Lung (tissue), 11 donors: ENCODE measurements at regions not wholly inside any gene's neighbourhood (a gene's known extent, or its start where the extent isn't known, plus 50 kb on each side); places are given as distances from the start of the nearest gene placed in this dataset.

Source experiments
- ATAC-seq: fragments of 200-7000 bp; cut with Tn5 transposase; one replicate; pipeline ENCODE4 v1.9.1; 2020; ENCODE audit warnings: moderate number of reproducible peaks; ENCODE audit not compliant: insufficient read depth, low FRiP score
- DNase-seq, 3 donors: peaks; one replicate each; pipeline ENCODE4 v3.0.0-alpha.2; 2013 to 2017
- H3K27ac ChIP-seq, 2 donors: one replicate each; pipeline ENCODE4 v1.5.1; 2013; ENCODE audit warnings: mild to moderate bottlenecking in 2 of 2, moderate library complexity in 2 of 2, control low read depth in 1 of 2, inconsistent platforms in 1 of 2, low read depth in 1 of 2, low read length in 1 of 2
- H3K27me3 ChIP-seq, 3 donors: one replicate each; pipeline ENCODE4 v1.5.1; 2013; ENCODE audit warnings: low read length in 2 of 3; ENCODE audit not compliant: control insufficient read depth in 3 of 3, insufficient read depth in 3 of 3
- H3K36me3 ChIP-seq, 4 donors: one replicate each; pipeline ENCODE4 v1.5.1; 2013; ENCODE audit warnings: low read length in 4 of 4, mild to moderate bottlenecking in 1 of 4, moderate library complexity in 1 of 4; ENCODE audit not compliant: control insufficient read depth in 4 of 4, insufficient read depth in 4 of 4
- H3K4me1 ChIP-seq, 5 donors: one replicate each; pipeline ENCODE4 v1.5.1; 2013; ENCODE audit warnings: low read length in 5 of 5, mild to moderate bottlenecking in 2 of 5, moderate library complexity in 1 of 5; ENCODE audit not compliant: control insufficient read depth in 5 of 5, insufficient read depth in 5 of 5
- H3K4me3 ChIP-seq: one replicate; pipeline ENCODE4 v1.5.1; 2013; ENCODE audit warnings: mild to moderate bottlenecking, control low read depth, moderate library complexity
- H3K9ac ChIP-seq, 2 donors: one replicate each; pipeline ENCODE4 v1.5.1; 2013; ENCODE audit warnings: low read length in 2 of 2, control low read depth in 1 of 2; ENCODE audit not compliant: insufficient read depth in 1 of 2
- H3K9me3 ChIP-seq, 4 donors: one replicate each; pipeline ENCODE4 v1.5.1; 2013; ENCODE audit warnings: low read length in 3 of 4, mild to moderate bottlenecking in 1 of 4, moderate library complexity in 1 of 4; ENCODE audit not compliant: control insufficient read depth in 4 of 4, insufficient read depth in 3 of 4
- WGBS, 2 donors: extraction: QIAGEN DNeasy Blood & Tissue Kit; methylation state at CpG; one replicate each; pipeline ENCODE4 v1.1.7; 2013; 5-methylcytosine and 5-hydroxymethylcytosine counted together
- TF ChIP-seq, protein P1 (sequence below): IDR thresholded peaks from 2 replicates; pipeline ENCODE4 v1.5.1; 2012; ENCODE audit warnings: mild to moderate bottlenecking; ENCODE audit errors: control extremely low read depth, extremely low read depth
- donor health status: control.
- donor health status: control.
- donor health status: Bipolar disorder and iron deficiency.
- donor health status: healthy.
- donor health status: DM: yes; HTN: yes; CAD: no.

DNA sequence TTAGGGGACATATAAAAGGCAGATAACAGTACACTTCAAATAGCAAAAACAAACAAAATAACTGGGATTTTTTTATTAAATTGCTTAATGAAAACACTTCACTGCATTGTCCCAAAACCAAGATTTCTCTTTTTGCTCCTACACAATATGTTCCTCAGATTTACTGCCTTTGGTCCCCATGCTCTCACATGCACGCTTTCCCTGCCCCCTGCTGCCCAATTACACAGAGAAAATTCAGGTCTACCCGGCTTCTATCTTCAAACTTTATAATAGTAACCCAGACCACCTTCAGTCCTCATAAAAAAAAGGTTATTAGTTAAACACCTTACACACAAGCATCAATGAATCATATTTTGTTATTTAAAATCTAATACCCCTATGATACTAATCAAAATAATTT, 673.8 kb upstream of the HS3ST5 start:
- Histone ChIP-seq H3K9me3 (peaks cover 0 to 3% (median 1%) of the 10 kb centered on the region in 4 donors), H3K27me3 (no peaks in the 10 kb centered on the region), H3K4me3 (no peak overlapping the region), H3K4me1 (no peaks in the 10 kb centered on the region), H3K36me3 (no peaks in the 10 kb centered on the region), H3K9ac (no peak overlapping the region), H3K27ac (no peak overlapping the region)
- TF ChIP-seq, protein P1, sequence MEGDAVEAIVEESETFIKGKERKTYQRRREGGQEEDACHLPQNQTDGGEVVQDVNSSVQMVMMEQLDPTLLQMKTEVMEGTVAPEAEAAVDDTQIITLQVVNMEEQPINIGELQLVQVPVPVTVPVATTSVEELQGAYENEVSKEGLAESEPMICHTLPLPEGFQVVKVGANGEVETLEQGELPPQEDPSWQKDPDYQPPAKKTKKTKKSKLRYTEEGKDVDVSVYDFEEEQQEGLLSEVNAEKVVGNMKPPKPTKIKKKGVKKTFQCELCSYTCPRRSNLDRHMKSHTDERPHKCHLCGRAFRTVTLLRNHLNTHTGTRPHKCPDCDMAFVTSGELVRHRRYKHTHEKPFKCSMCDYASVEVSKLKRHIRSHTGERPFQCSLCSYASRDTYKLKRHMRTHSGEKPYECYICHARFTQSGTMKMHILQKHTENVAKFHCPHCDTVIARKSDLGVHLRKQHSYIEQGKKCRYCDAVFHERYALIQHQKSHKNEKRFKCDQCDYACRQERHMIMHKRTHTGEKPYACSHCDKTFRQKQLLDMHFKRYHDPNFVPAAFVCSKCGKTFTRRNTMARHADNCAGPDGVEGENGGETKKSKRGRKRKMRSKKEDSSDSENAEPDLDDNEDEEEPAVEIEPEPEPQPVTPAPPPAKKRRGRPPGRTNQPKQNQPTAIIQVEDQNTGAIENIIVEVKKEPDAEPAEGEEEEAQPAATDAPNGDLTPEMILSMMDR: no peak
- 76 to 77% methylated on average over 2 of the region's 2 CpGs for WGBS, 2 donors
- ATAC-seq (no peak), DNase-seq (peak in 2 of 3 donors; percentile 6 to 8)

DNA sequence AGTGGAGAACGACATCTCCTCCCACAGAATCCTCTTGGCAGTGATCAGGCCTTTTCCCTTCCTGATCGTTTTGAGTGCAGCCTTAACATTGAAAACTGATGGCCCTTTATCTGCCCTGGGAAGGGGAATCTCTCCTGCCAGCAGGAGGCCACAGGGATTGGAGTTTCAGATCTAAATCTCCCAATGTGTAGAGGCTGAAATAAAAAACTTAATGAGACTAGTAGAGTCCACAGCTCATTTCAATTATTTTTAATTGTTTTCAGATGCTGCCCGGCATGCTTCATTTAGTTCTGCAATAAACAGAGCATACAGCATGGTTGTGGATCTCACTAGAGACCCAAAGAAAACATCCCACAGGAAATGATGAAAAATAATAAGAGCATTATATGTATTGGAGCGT, 662.2 kb upstream of the HS3ST5 start:
- Histone ChIP-seq H3K27ac (no peak overlapping the region), H3K27me3 (no peaks in the 10 kb centered on the region), H3K9me3 (no peaks in the 10 kb centered on the region), H3K36me3 (no peaks in the 10 kb centered on the region), H3K4me3 (no peak overlapping the region), H3K9ac (no peak overlapping the region), H3K4me1 (no peaks in the 10 kb centered on the region)
- peak in 2 of 3 donors; percentile 1 to 22 for DNase-seq
- no peak for ATAC-seq
- 45 to 65% methylated on average over 4 of the region's 4 CpGs for WGBS, 2 donors
- TF ChIP-seq, protein P1: no peak

DNA sequence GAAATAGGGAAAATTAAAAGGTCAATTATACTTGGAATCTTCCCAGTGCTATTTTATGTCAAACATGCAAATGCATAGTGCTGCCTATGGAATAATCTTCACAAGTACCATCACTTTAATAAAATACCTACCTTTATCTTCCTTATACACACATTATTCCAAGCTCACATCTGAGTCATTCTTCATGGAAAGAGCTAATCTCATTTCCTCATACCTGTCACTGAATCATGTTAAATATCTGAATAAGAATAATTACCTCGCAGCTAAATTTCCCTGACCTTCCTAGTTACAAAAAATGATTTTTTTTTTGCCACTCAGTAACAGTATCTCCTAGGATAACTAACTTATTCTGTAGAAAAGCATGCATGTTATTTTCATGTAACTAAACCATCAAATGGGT, 661.4 kb upstream of the HS3ST5 start:
- WGBS, 2 donors: 36 to 43% methylated on average over 1 of the region's 1 CpG
- H3K9me3 ChIP-seq: no peaks in the 10 kb centered on the region
- H3K27me3 ChIP-seq: no peaks in the 10 kb centered on the region
- no peaks in the 10 kb centered on the region for H3K4me1 ChIP-seq
- H3K4me3 ChIP-seq: no peak overlapping the region
- H3K36me3 ChIP-seq: no peaks in the 10 kb centered on the region
- no peak overlapping the region for H3K27ac ChIP-seq
- DNase-seq: no peak
- ATAC-seq: no peak
- no peak overlapping the region for H3K9ac ChIP-seq
- TF ChIP-seq, protein P1: no peak

DNA sequence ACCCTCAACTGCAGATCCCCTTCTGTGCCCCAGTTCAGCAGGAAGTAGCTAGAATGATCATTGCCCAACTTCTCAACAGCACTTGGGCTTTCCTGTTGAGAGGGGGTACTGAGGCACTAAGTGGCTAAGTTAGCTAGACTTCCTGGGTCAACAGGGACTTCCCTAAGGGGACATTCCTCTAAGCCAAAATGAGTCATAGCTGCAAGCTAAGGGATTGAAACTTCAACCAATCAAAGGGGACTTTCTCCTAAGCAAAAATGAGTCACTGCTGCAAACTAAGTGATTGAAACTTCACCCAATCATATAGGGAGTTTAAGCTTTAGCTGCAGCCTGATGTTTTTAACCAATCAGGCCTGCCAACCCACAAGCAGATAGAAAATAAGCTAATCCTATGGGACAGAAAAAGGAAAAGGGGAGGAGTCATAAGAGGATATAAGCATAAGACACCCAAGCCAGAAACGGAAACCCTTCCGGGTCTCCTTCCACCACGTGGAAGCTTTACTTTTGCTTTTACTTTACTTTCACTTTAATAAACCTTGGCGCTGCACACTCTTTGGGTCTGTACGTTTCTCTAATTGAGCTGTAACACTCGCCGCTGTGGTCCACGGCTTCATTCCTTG, 659.0 kb upstream of the HS3ST5 start:
- Histone ChIP-seq H3K36me3 (no peaks in the 10 kb centered on the region), H3K4me1 (no peaks in the 10 kb centered on the region), H3K27me3 (no peaks in the 10 kb centered on the region), H3K9me3 (no peaks in the 10 kb centered on the region), H3K9ac (no peak overlapping the region), H3K4me3 (no peak overlapping the region), H3K27ac (no peak overlapping the region)
- DNase-seq: no peak
- WGBS, 2 donors: 87 to 90% methylated on average over 8 of the region's 8 CpGs
- no peak for ATAC-seq
- TF ChIP-seq, protein P1: no peak
